ENCODE measurements at regions not wholly inside any gene's neighbourhood (a gene's known extent, or its start where the extent isn't known, plus 50 kb on each side); places are given as distances from the start of the nearest gene placed in this dataset.

DNA sequence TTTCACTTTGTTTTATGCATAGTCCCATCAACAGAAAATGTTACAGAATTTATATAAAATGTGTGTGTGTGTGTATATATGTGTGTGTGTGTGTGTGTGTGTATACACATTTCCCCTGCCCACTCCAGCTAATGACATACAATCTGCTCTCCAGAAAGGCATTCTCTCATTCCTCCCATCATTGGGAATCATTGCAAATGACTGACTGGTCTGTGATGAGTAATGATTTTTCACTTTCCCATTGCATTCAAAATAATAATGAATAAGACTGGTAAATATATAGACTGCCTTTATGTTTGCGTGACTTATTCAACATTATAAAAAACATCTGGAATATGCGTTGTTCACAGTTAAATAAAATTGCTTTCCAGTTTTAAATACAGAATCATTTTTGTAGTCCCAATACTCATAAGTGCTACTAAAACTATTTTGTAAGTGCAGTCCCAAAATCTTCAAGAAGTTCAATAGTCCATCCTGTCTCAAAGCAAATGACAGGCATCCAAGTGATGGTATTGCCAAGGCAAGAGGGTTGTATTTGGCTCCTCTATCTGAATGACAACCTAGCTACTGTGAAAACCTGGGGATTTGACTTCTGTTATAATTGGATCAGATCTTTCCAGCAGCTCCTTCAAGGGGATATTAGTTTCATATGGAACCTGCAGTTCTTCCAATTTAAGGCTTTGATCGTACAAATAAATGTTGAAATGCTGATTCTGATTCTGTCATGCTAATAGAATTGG, 150.9 kb downstream of the POLR1F start:
- no peaks in the 10 kb centered on the region for H3K27me3 Mint-ChIP-seq (ENCODE audit: insufficient read depth, low read depth, poor library complexity)
- no peaks in the 10 kb centered on the region for H3F3A ChIP-seq (replicated peaks; ENCODE audit: low read depth)
- no peaks in the 10 kb centered on the region for H3K9me2 ChIP-seq (ENCODE audit: insufficient read depth)
- no peaks in the 10 kb centered on the region for H4K20me1 ChIP-seq (replicated peaks; ENCODE audit: insufficient read depth)
- H3K4me1 ChIP-seq (ENCODE audit: insufficient read depth), result no peaks in the 10 kb centered on the region
- H3K36me3 ChIP-seq (ENCODE audit: insufficient read depth), result no peaks in the 10 kb centered on the region
- DNase-seq (ENCODE audit: low spot score) (no peak), ATAC-seq (no peak)
- H3K36me3 Mint-ChIP-seq (ENCODE audit: low read depth), result no peaks in the 10 kb centered on the region
- H3K4me3 Mint-ChIP-seq, result no peak overlapping the region
- H3K4me3 ChIP-seq, result no peak overlapping the region
- TF ChIP-seq REST (IDR thresholded peaks at IDR 0.05; ENCODE audit: unreplicated experiment) (no peak), JUNB (IDR thresholded peaks at IDR 0.05; ENCODE audit: unreplicated experiment) (no peak), ZNF114 (CRISPR knock-in tag; IDR thresholded peaks at IDR 0.05) (no peak), ZNF331 (CRISPR knock-in tag; IDR thresholded peaks at IDR 0.05; ENCODE audit: low read depth) (no peak), POLR2AphosphoS5 (IDR thresholded peaks at IDR 0.05; ENCODE audit: low read depth) (no peak), CREB1 (CRISPR knock-in tag; IDR thresholded peaks at IDR 0.05; ENCODE audit: low read depth) (no peak), EZH2phosphoT487 (IDR thresholded peaks at IDR 0.05; ENCODE audit: unreplicated experiment) (no peak), ETS1 (IDR thresholded peaks at IDR 0.05) (no peak), NANOG (IDR thresholded peaks at IDR 0.05; ENCODE audit: borderline replicate concordance) (no peak)
- TF ChIP-seq, protein P1, sequence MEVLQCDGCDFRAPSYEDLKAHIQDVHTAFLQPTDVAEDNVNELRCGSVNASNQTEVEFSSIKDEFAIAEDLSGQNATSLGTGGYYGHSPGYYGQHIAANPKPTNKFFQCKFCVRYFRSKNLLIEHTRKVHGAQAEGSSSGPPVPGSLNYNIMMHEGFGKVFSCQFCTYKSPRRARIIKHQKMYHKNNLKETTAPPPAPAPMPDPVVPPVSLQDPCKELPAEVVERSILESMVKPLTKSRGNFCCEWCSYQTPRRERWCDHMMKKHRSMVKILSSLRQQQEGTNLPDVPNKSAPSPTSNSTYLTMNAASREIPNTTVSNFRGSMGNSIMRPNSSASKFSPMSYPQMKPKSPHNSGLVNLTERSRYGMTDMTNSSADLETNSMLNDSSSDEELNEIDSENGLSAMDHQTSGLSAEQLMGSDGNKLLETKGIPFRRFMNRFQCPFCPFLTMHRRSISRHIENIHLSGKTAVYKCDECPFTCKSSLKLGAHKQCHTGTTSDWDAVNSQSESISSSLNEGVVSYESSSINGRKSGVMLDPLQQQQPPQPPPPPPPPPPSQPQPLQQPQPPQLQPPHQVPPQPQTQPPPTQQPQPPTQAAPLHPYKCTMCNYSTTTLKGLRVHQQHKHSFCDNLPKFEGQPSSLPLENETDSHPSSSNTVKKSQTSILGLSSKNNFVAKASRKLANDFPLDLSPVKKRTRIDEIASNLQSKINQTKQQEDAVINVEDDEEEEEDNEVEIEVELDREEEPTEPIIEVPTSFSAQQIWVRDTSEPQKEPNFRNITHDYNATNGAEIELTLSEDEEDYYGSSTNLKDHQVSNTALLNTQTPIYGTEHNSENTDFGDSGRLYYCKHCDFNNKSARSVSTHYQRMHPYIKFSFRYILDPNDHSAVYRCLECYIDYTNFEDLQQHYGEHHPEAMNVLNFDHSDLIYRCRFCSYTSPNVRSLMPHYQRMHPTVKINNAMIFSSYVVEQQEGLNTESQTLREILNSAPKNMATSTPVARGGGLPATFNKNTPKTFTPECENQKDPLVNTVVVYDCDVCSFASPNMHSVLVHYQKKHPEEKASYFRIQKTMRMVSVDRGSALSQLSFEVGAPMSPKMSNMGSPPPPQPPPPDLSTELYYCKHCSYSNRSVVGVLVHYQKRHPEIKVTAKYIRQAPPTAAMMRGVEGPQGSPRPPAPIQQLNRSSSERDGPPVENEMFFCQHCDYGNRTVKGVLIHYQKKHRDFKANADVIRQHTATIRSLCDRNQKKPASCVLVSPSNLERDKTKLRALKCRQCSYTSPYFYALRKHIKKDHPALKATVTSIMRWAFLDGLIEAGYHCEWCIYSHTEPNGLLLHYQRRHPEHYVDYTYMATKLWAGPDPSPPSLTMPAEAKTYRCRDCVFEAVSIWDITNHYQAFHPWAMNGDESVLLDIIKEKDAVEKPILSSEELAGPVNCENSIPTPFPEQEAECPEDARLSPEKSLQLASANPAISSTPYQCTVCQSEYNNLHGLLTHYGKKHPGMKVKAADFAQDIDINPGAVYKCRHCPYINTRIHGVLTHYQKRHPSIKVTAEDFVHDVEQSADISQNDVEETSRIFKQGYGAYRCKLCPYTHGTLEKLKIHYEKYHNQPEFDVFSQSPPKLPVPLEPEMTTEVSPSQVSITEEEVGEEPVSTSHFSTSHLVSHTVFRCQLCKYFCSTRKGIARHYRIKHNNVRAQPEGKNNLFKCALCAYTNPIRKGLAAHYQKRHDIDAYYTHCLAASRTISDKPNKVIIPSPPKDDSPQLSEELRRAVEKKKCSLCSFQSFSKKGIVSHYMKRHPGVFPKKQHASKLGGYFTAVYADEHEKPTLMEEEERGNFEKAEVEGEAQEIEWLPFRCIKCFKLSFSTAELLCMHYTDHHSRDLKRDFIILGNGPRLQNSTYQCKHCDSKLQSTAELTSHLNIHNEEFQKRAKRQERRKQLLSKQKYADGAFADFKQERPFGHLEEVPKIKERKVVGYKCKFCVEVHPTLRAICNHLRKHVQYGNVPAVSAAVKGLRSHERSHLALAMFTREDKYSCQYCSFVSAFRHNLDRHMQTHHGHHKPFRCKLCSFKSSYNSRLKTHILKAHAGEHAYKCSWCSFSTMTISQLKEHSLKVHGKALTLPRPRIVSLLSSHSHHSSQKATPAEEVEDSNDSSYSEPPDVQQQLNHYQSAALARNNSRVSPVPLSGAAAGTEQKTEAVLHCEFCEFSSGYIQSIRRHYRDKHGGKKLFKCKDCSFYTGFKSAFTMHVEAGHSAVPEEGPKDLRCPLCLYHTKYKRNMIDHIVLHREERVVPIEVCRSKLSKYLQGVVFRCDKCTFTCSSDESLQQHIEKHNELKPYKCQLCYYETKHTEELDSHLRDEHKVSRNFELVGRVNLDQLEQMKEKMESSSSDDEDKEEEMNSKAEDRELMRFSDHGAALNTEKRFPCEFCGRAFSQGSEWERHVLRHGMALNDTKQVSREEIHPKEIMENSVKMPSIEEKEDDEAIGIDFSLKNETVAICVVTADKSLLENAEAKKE (CRISPR knock-in tag; IDR thresholded peaks at IDR 0.05), result no peak
- TF ChIP-seq, protein P2, sequence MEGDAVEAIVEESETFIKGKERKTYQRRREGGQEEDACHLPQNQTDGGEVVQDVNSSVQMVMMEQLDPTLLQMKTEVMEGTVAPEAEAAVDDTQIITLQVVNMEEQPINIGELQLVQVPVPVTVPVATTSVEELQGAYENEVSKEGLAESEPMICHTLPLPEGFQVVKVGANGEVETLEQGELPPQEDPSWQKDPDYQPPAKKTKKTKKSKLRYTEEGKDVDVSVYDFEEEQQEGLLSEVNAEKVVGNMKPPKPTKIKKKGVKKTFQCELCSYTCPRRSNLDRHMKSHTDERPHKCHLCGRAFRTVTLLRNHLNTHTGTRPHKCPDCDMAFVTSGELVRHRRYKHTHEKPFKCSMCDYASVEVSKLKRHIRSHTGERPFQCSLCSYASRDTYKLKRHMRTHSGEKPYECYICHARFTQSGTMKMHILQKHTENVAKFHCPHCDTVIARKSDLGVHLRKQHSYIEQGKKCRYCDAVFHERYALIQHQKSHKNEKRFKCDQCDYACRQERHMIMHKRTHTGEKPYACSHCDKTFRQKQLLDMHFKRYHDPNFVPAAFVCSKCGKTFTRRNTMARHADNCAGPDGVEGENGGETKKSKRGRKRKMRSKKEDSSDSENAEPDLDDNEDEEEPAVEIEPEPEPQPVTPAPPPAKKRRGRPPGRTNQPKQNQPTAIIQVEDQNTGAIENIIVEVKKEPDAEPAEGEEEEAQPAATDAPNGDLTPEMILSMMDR (conservative IDR thresholded peaks at IDR 0.05; ENCODE audit: low read depth in 2 of 2), result no peak
- no peaks in the 10 kb centered on the region for H3K9me3 Mint-ChIP-seq
- no peaks in the 10 kb centered on the region for H3K79me2 ChIP-seq (replicated peaks; ENCODE audit: insufficient read depth)
- H3K27me3 ChIP-seq (ENCODE audit: insufficient read depth), result no peaks in the 10 kb centered on the region
- no peak overlapping the region for H2AFZ ChIP-seq
- H3K27ac Mint-ChIP-seq, result no peak overlapping the region
- H3K4me2 ChIP-seq, result no peak overlapping the region
- H3K4me1 Mint-ChIP-seq, result no peaks in the 10 kb centered on the region
- H3K27ac ChIP-seq (ENCODE audit: low read depth), result no peak overlapping the region
